ENCODE measurements at regions not wholly inside any gene's neighbourhood (a gene's known extent, or its start where the extent isn't known, plus 50 kb on each side); places are given as distances from the start of the nearest gene placed in this dataset.

DNA sequence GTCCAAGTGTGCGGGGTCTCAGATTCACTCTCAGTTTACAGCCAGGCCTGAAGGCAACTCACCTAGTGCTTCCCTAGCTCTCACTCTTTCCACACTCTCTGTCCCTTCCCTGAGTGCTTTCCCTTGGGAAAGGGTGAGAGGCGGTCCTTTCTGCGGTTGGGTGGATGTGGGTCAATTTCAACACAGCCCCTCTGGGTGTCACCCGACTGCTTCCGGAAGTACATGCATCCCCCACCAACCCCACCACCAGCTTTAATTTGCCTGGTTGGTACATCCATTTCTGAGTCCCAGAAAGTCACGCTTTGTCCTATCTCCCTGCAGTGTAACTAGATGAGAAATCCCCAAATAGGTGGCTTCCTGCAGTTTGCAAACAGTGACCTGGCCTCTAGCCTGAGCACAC, 307.3 kb upstream of the MEIS1 start:
- H4K20me1 ChIP-seq (ENCODE audit: insufficient read depth, low read length), result no peaks in the 10 kb centered on the region

DNA sequence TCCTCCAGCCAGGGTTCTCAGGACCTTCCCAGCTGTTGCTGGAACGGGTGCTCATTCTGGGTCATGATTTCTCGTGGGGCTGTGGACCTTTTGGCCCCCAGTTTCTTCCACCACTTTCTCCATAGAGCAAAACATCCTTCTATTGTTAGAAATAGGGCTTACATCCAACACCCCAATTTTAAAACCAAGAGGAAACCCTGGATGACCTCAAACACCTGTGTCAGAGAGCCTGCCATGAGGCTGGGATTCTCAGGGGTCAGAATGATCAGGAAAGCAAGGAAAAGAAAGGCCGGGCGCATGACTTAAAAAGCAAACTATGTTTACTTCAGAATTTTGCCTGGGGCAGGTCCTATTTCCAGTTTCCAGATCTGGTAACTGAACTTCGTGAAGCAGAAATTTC, 307.9 kb upstream of the MEIS1 start:
- H4K20me1 ChIP-seq (ENCODE audit: insufficient read depth, low read length), result no peaks in the 10 kb centered on the region
- H2AFZ ChIP-seq (ENCODE audit: low read depth, low read length), result no peak overlapping the region
- no peaks in the 10 kb centered on the region for H3K9me3 ChIP-seq (ENCODE audit: insufficient read depth, low read length, severe bottlenecking)
- no peaks in the 10 kb centered on the region for H3K79me2 ChIP-seq (ENCODE audit: insufficient read depth, low read length)
- no peak overlapping the region for H3K9ac ChIP-seq (ENCODE audit: low read depth, low read length)
- TF ChIP-seq EZH2 (IDR thresholded peaks at IDR 0.05; ENCODE audit: borderline replicate concordance, low read depth, low read length, severe bottlenecking) (no peak), CTCF (IDR thresholded peaks at IDR 0.05; ENCODE audit: borderline replicate concordance, extremely low read depth, low read length, poor library complexity, severe bottlenecking) (no peak)
- H3K4me3 ChIP-seq (ENCODE audit: low read depth in 1 of 2, low read length in 2 of 2), result no peak overlapping the region
- H3K36me3 ChIP-seq (ENCODE audit: insufficient read depth, low read length), result no peaks in the 10 kb centered on the region
- no peak overlapping the region for H3K27ac ChIP-seq (ENCODE audit: low read length)
- no peaks in the 10 kb centered on the region for H3K4me1 ChIP-seq (ENCODE audit: insufficient read depth, low read length)
- no peak overlapping the region for H3K4me2 ChIP-seq (ENCODE audit: insufficient read depth, low read length)
- peaks cover 3% of the 10 kb centered on the region for H3K27me3 ChIP-seq (ENCODE audit: insufficient read depth, low read length, poor library complexity)
- ATAC-seq (ENCODE audit: insufficient read depth, low read depth), result no peak
- DNase-seq, result no peak

More for the DNA sequence above, 307.3 kb upstream of the MEIS1 start:
- DNase-seq (no peak), ATAC-seq (ENCODE audit: insufficient read depth, low read depth) (no peak)
- Histone ChIP-seq H3K4me1 (ENCODE audit: insufficient read depth, low read length) (no peaks in the 10 kb centered on the region), H3K4me2 (ENCODE audit: insufficient read depth, low read length) (no peak overlapping the region), H3K9me3 (ENCODE audit: insufficient read depth, low read length, severe bottlenecking) (no peaks in the 10 kb centered on the region), H2AFZ (ENCODE audit: low read depth, low read length) (no peak overlapping the region), H3K27ac (ENCODE audit: low read length) (no peak overlapping the region), H3K9ac (ENCODE audit: low read depth, low read length) (no peak overlapping the region), H3K79me2 (ENCODE audit: insufficient read depth, low read length) (no peaks in the 10 kb centered on the region), H3K27me3 (ENCODE audit: insufficient read depth, low read length, poor library complexity) (peaks cover 3% of the 10 kb centered on the region), H3K36me3 (ENCODE audit: insufficient read depth, low read length) (no peaks in the 10 kb centered on the region), H3K4me3 (ENCODE audit: low read depth in 1 of 2, low read length in 2 of 2) (no peak overlapping the region)
- no peak for TF ChIP-seq EZH2 (IDR thresholded peaks at IDR 0.05; ENCODE audit: borderline replicate concordance, low read depth, low read length, severe bottlenecking)
- TF ChIP-seq CTCF (IDR thresholded peaks at IDR 0.05; ENCODE audit: borderline replicate concordance, extremely low read depth, low read length, poor library complexity, severe bottlenecking), result no peak

- Histone ChIP-seq H3K36me3 (ENCODE audit: insufficient read depth, low read length) (no peaks in the 10 kb centered on the region), H3K27me3 (ENCODE audit: insufficient read depth, low read length, poor library complexity) (peaks cover 3% of the 10 kb centered on the region)
- TF ChIP-seq CTCF (IDR thresholded peaks at IDR 0.05; ENCODE audit: borderline replicate concordance, extremely low read depth, low read length, poor library complexity, severe bottlenecking) (no peak), EZH2 (IDR thresholded peaks at IDR 0.05; ENCODE audit: borderline replicate concordance, low read depth, low read length, severe bottlenecking) (no peak)
Observed at GRCh38 chr2:66125951-66126350, 309.0 kb upstream of the MEIS1 start.

GRCh38 chr2:66122516-66122915, 312.4 kb upstream of the MEIS1 start:
- DNase-seq (no peak), ATAC-seq (ENCODE audit: insufficient read depth, low read depth) (no peak)
- no peaks in the 10 kb centered on the region for H3K36me3 ChIP-seq (ENCODE audit: insufficient read depth, low read length)
- H3K4me1 ChIP-seq (ENCODE audit: insufficient read depth, low read length), result no peaks in the 10 kb centered on the region
- H3K4me2 ChIP-seq (ENCODE audit: insufficient read depth, low read length), result no peak overlapping the region
- H3K4me3 ChIP-seq (ENCODE audit: low read depth in 1 of 2, low read length in 2 of 2), result no peak overlapping the region
- H2AFZ ChIP-seq (ENCODE audit: low read depth, low read length), result no peak overlapping the region
- H3K9ac ChIP-seq (ENCODE audit: low read depth, low read length), result no peak overlapping the region
- H3K27me3 ChIP-seq (ENCODE audit: insufficient read depth, low read length, poor library complexity), result peaks cover 3% of the 10 kb centered on the region
- H4K20me1 ChIP-seq (ENCODE audit: insufficient read depth, low read length), result no peaks in the 10 kb centered on the region
- no peaks in the 10 kb centered on the region for H3K79me2 ChIP-seq (ENCODE audit: insufficient read depth, low read length)
- TF ChIP-seq CTCF (IDR thresholded peaks at IDR 0.05; ENCODE audit: borderline replicate concordance, extremely low read depth, low read length, poor library complexity, severe bottlenecking) (no peak), EZH2 (IDR thresholded peaks at IDR 0.05; ENCODE audit: borderline replicate concordance, low read depth, low read length, severe bottlenecking) (no peak)
- H3K9me3 ChIP-seq (ENCODE audit: insufficient read depth, low read length, severe bottlenecking), result no peaks in the 10 kb centered on the region
- no peak overlapping the region for H3K27ac ChIP-seq (ENCODE audit: low read length)

More at GRCh38 chr2:66125951-66126350, 309.0 kb upstream of the MEIS1 start:
- Histone ChIP-seq H3K4me1 (ENCODE audit: insufficient read depth, low read length) (no peaks in the 10 kb centered on the region), H3K9ac (ENCODE audit: low read depth, low read length) (no peak overlapping the region), H3K4me2 (ENCODE audit: insufficient read depth, low read length) (no peak overlapping the region), H3K27ac (ENCODE audit: low read length) (no peak overlapping the region), H2AFZ (ENCODE audit: low read depth, low read length) (no peak overlapping the region), H3K79me2 (ENCODE audit: insufficient read depth, low read length) (no peaks in the 10 kb centered on the region), H3K4me3 (ENCODE audit: low read depth in 1 of 2, low read length in 2 of 2) (no peak overlapping the region), H3K9me3 (ENCODE audit: insufficient read depth, low read length, severe bottlenecking) (no peaks in the 10 kb centered on the region), H4K20me1 (ENCODE audit: insufficient read depth, low read length) (no peaks in the 10 kb centered on the region)
- ATAC-seq (ENCODE audit: insufficient read depth, low read depth), result no peak
- DNase-seq, result no peak
